HG03521 (cell line): ENCODE measurements at regions not wholly inside any gene's neighbourhood (a gene's known extent, or its start where the extent isn't known, plus 50 kb on each side); places are given as distances from the start of the nearest gene placed in this dataset.

Experiments used
- ATAC-seq: cut with Tn5 transposase; IDR thresholded peaks from one replicate; pipeline ENCODE4 v1.9.1; 2021; ENCODE audit warnings: mild to moderate bottlenecking, moderate library complexity; ENCODE audit not compliant: unreplicated experiment

- ATAC-seq = no peak
Observed at GRCh38 chr21:17402937-17403336, 109.9 kb upstream of the CXADR start.

- no peak for ATAC-seq
Observed at GRCh38 chr21:17406202-17406601, 106.6 kb upstream of the CXADR start.

- ATAC-seq = no peak
Observed at GRCh38 chr21:17414766-17415165, 98.1 kb upstream of the CXADR start.

- ATAC-seq = no peak
Observed at GRCh38 chr21:17416139-17416538, 96.7 kb upstream of the CXADR start.

GRCh38 chr21:17422931-17423330 lies 89.9 kb upstream of the CXADR start:
- ATAC-seq = no peak

- ATAC-seq = no peak
Observed at GRCh38 chr21:17427157-17427556, 85.7 kb upstream of the CXADR start.

GRCh38 chr21:17427831-17428483 lies 84.9 kb upstream of the CXADR start:
- peak; percentile 94 for ATAC-seq

- peak; percentile 43 for ATAC-seq
Observed at GRCh38 chr21:17428484-17428869, 84.4 kb upstream of the CXADR start.

GRCh38 chr21:17428980-17429379 lies 83.9 kb upstream of the CXADR start:
- no peak for ATAC-seq

GRCh38 chr21:17429936-17430335 lies 82.9 kb upstream of the CXADR start:
- no peak for ATAC-seq

- no peak for ATAC-seq
Observed at GRCh38 chr21:17432732-17433057, 80.1 kb upstream of the CXADR start.

GRCh38 chr21:17433730-17434129 lies 79.1 kb upstream of the CXADR start:
- no peak for ATAC-seq

- no peak for ATAC-seq
Observed at GRCh38 chr21:17435565-17436543, 77.0 kb upstream of the CXADR start.

GRCh38 chr21:17436626-17437111 lies 76.2 kb upstream of the CXADR start:
- no peak for ATAC-seq

- no peak for ATAC-seq
Observed at GRCh38 chr21:17438635-17439034, 74.2 kb upstream of the CXADR start.

GRCh38 chr21:17440969-17441368 lies 71.9 kb upstream of the CXADR start:
- ATAC-seq = no peak

GRCh38 chr21:17441370-17441769 lies 71.5 kb upstream of the CXADR start:
- no peak for ATAC-seq

- ATAC-seq = no peak
Observed at GRCh38 chr21:17442165-17442564, 70.7 kb upstream of the CXADR start.

- no peak for ATAC-seq
Observed at GRCh38 chr21:17444828-17445227, 68.0 kb upstream of the CXADR start.

- no peak for ATAC-seq
Observed at GRCh38 chr21:17446737-17447136, 66.1 kb upstream of the CXADR start.

- no peak for ATAC-seq
Observed at GRCh38 chr21:17449701-17450100, 63.1 kb upstream of the CXADR start.

GRCh38 chr21:17451364-17451891 lies 61.4 kb upstream of the CXADR start:
- no peak for ATAC-seq
